ENCODE measurements at regions not wholly inside any gene's neighbourhood (a gene's known extent, or its start where the extent isn't known, plus 50 kb on each side); places are given as distances from the start of the nearest gene placed in this dataset.
"Not testable (repeated sequence)": the region's sequence is repeated elsewhere in the genome, so short reads cannot be mapped to it uniquely, and the experiment has no call there.

DNA sequence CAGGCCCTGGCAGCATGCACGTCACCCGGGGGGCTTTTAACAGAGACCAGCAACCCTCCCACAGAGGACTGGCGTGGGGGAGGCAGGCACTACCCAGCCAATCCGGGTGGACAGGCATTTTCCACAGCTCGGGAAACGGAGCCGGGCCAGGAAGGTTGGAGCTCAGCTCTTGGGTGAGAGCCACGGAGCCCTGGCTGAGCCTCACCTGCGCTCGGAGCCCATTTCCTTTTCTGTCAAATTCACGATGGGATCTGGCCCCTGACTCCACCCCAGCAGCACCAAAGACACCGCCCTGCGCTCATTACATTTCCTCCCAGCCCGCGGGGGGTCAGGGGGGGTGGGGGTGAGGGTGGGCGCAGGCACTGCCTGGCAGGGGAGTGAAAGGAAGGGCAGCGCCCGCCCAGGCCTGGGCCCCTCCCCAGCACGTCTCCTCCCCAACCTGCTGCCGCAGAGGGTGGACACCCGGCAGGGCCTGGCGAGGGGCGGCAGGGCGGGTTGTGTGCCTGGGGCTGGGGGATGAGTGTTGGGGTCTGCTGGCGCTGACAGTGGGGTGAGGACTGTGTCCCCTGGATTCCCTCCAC lies 145.4 kb downstream of the LAT start:
- not testable (repeated sequence) for H3K27me3 ChIP-seq, H3K4me3 ChIP-seq, H3K9me3 ChIP-seq, H3K36me3 ChIP-seq
- WGBS: no CpG with 5 or more reads among the region's 25 CpGs
- H3K27ac ChIP-seq: peak overlapping the region; percentile 25
- DNase-seq (ENCODE audit: low spot score in 2 of 2): peak; percentile 61 to 72
- peaks cover 36% of the 10 kb centered on the region for H3K4me1 ChIP-seq

DNA sequence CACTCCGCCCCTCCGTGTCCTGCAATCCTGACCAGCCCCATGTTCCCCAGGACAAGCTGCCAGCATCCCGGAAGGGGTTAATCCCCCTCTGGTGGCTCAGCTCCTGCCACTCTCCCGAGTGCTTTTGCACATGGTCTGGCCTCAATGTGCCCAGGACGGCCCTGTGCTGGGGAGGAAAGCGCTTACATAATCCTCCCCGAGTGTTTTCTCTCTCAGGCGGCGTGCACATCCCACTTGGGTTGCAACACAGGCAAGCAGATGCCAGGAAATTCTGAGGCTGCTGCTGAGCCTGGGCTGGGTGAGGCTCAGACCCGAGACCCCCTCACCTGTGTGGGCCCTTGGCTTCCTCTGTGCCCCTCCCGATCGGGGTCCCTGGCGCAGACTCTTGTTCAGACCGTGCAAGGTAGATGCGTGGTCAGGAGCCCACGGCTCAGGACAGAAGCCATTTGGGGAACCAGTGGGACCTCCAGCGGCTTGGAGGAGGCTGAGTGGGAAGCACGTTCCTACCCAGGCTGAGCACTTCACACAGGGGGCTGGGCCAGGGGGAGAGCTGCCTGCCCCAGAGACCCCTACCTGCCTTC lies 144.7 kb downstream of the LAT start:
- not testable (repeated sequence) for H3K9me3 ChIP-seq, H3K4me3 ChIP-seq, H3K27me3 ChIP-seq, H3K36me3 ChIP-seq
- DNase-seq (ENCODE audit: low spot score in 2 of 2): peak; percentile 82 to 84
- Histone ChIP-seq H3K27ac (peak overlapping the region; percentile 25), H3K4me1 (peaks cover 36% of the 10 kb centered on the region)
- WGBS: 17% methylated on average over 1 of the region's 18 CpGs

DNA sequence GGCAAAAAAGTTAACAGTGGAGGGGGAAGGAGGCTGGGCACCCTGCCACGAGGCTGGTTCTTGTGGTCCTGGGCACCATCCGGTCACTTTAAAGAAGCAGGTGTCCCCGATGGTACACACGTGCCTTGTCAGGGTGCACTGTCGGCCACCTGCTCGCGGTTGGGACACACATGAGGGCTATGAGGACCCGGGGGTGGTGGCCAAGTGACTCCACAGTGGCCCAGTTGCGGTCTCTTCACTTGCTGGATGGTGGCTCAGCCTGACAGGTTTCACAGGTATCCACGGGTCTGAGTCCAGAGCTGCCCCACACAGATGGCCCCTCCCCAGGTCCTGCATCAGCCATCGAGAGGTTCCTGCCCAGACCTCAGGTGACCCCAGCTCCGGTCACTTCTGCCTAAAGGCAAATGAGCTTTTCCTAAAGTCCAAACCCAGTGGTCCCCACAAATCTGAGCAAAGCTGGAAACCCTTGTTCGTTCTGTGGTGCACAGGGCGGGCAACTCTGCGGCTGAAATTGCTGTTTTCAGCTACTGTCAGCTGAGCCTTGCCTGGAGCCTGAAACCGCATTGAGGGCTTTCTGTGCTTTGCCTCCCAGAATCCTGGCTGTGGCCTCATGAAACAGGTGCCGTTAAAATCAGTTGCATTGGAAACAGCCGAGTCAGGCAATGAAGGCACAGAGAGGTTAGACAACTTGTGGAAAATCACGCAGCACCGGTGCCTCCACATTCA lies 144.0 kb downstream of the LAT start:
- not testable (repeated sequence) for H3K27me3 ChIP-seq, H3K9me3 ChIP-seq, H3K27ac ChIP-seq, H3K4me3 ChIP-seq, H3K36me3 ChIP-seq
- WGBS: 20% methylated on average over 1 of the region's 20 CpGs
- peaks cover 35% of the 10 kb centered on the region for H3K4me1 ChIP-seq
- DNase-seq (ENCODE audit: low spot score in 2 of 2): peak; percentile 53 to 68

DNA sequence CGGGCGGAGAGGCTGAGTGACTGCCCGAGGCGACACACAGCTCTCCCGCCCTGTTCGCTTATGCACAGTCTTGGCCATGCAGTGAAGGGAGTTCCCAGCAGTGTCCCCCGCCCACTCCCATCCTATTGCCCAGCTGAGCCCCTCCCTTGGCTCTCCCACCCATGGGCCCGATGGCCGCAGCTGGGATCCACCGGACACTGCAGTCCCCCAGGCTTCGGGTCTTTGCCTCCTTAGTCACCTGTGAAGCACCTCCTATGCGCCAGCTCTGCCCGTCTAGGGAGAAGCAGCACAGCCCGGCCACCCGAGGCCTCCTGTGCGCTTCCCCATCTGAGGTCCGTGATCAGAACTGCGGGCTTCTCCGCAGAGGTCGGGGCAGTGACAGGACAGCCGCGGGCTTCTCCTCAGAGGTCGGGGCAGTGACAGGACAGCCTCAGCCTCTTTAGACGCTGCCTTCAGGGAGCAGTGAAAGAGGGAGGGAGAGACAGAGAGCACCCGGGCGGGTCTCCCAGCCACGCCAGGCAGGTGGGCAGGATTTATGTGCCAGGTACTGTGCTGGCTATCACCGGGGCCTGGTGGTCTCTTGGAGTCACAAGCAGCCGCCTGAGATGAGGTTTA lies 143.1 kb downstream of the LAT start:
- H3K4me3 ChIP-seq, H3K27me3 ChIP-seq, H3K27ac ChIP-seq, H3K9me3 ChIP-seq, H3K36me3 ChIP-seq: not testable (repeated sequence)
- peaks cover 31% of the 10 kb centered on the region for H3K4me1 ChIP-seq
- WGBS: 54% methylated on average over 23 of the region's 29 CpGs
- peak; percentile 57 to 76 for DNase-seq (ENCODE audit: low spot score in 2 of 2)

DNA sequence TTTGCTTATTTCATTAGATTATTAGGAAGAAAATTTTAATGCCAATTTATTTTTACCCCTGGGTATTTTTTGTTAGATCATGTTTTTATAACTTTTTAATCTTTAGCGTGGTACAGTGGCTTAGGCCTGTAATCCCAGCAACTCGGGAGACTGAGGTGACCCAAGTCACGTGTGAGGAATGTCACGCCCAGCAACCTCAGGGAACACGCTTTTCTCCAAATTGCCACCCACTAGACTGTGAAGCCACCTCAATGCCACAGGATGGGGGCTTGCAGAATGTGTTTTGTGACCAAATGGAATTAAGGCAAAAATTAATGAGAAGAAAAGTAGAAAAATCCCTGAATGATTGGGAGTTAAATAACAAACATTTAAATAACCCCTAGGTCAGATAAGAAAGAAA lies 141.8 kb downstream of the LAT start:
- Histone ChIP-seq H3K9me3 (no peaks in the 10 kb centered on the region), H3K27ac (no peak overlapping the region), H3K4me3 (no peak overlapping the region), H3K4me1 (peaks cover 20% of the 10 kb centered on the region), H3K27me3 (no peaks in the 10 kb centered on the region), H3K36me3 (no peaks in the 10 kb centered on the region)
- peak in 1 of 2 donors; percentile 28 for DNase-seq (ENCODE audit: low spot score in 2 of 2)
- 76% methylated on average over 5 of the region's 5 CpGs for WGBS
- TF ChIP-seq, protein P1, sequence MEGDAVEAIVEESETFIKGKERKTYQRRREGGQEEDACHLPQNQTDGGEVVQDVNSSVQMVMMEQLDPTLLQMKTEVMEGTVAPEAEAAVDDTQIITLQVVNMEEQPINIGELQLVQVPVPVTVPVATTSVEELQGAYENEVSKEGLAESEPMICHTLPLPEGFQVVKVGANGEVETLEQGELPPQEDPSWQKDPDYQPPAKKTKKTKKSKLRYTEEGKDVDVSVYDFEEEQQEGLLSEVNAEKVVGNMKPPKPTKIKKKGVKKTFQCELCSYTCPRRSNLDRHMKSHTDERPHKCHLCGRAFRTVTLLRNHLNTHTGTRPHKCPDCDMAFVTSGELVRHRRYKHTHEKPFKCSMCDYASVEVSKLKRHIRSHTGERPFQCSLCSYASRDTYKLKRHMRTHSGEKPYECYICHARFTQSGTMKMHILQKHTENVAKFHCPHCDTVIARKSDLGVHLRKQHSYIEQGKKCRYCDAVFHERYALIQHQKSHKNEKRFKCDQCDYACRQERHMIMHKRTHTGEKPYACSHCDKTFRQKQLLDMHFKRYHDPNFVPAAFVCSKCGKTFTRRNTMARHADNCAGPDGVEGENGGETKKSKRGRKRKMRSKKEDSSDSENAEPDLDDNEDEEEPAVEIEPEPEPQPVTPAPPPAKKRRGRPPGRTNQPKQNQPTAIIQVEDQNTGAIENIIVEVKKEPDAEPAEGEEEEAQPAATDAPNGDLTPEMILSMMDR (IDR thresholded peaks at IDR 0.05): no peak
- TF ChIP-seq POLR2AphosphoS5 (IDR thresholded peaks at IDR 0.05) (no peak), POLR2A (IDR thresholded peaks at IDR 0.05) (no peak)

DNA sequence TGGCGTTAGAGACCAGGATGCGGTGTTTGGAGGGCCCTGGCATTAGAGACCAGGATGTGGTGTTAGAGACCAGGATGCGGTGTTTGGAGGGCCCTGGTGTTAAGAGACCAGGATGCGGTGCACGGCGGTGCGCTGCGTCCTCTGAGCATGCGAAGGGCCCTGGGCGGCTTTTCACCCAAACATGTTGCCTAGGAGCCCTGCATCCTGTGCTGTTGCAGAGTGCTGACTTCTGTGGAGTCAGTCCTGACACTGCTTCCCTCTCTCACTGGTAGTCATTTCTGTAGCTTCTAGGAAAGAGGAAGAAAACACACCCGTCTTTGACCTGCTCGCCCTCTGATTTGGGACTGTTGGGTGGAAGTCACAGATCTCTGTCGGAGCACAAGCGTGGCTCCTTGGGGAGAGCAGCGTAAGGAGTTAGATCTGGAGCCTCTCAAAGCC lies 141.2 kb downstream of the LAT start:
- TF ChIP-seq POLR2AphosphoS5 (IDR thresholded peaks at IDR 0.05): no peak
- TF ChIP-seq, protein P1 (IDR thresholded peaks at IDR 0.05): no peak
- Histone ChIP-seq H3K9me3 (no peaks in the 10 kb centered on the region), H3K4me1 (peaks cover 17% of the 10 kb centered on the region), H3K27me3 (no peaks in the 10 kb centered on the region), H3K36me3 (no peaks in the 10 kb centered on the region), H3K4me3 (no peak overlapping the region), H3K27ac (no peak overlapping the region)
- WGBS: 89% methylated on average over 15 of the region's 15 CpGs
- peak in 1 of 2 donors; percentile 69 for DNase-seq (ENCODE audit: low spot score in 2 of 2)

DNA sequence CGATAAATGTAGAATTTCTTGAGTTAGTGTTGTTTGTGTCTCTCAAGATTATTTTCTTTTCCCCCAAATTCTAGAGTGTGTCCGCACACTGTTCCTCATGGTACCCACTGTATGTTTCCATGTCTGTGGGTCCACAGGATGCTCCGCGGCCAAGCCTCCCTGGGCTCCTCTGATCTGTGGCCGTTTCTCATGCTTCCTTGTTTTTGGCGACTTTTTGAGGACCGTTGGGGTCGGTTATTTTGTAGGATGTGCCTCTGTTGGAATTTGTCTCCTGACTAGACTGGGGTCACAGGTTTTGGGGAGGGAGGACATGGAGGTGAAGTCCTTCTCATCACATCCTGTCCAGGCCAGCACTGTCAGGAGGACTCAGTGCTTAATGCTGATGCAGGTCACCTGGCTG lies 140.0 kb downstream of the LAT start:
- TF ChIP-seq POLR2AphosphoS5 (IDR thresholded peaks at IDR 0.05) (no peak), EP300 (IDR thresholded peaks at IDR 0.05) (no peak), POLR2A (IDR thresholded peaks at IDR 0.05) (no peak)
- TF ChIP-seq, protein P1 (IDR thresholded peaks at IDR 0.05): no peak
- Histone ChIP-seq H3K4me1 (peaks cover 7% of the 10 kb centered on the region), H3K4me3 (no peak overlapping the region), H3K9me3 (no peaks in the 10 kb centered on the region), H3K36me3 (no peaks in the 10 kb centered on the region), H3K27me3 (no peaks in the 10 kb centered on the region), H3K27ac (no peak overlapping the region)
- no peak for DNase-seq (ENCODE audit: low spot score in 2 of 2)
- 93% methylated on average over 8 of the region's 8 CpGs for WGBS

DNA sequence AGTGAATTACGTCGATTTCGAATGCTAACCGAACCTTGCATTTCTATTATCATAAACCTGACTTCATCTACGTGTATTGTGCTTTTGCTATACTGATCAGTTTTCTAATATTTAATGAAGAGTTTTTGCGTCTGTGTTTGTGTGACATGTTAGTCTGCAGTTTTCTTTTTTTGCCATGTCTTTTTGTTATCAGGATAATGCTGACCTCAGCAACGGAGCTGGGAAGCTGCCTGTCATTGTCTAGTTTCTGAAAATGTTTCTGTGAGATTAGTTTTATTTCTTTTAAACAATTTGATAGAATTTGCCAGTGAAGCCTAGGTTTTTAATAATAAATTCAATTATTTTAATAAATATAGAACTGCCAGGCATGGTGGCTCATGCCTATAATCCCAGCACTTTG lies 139.3 kb downstream of the LAT start:
- not testable (repeated sequence) for H3K36me3 ChIP-seq; DNase-seq (ENCODE audit: low spot score in 2 of 2); H3K4me3 ChIP-seq; H3K27ac ChIP-seq; H3K27me3 ChIP-seq; H3K9me3 ChIP-seq; H3K4me1 ChIP-seq
- 95% methylated on average over 7 of the region's 7 CpGs for WGBS

DNA sequence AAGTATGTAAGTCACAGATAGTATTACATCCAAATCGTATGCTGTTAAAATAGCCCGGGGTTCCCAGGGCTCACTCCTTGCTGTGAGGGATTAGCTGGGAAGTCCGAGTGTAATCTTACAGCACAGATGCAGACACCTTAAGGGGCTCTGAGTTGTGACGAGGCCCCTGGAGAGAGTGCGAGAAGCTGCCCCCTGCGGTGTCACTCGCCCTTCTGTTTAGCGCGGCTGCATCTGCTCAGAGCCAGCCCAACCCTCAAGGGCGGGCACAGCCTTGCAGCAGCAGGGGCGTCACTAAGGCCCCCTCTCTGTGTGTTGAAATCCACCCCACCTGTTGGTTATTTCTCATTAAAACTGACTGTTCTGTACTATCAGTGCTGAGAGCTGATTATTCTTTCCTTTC lies 135.8 kb downstream of the LAT start:
- not testable (repeated sequence) for H3K4me1 ChIP-seq; H3K4me3 ChIP-seq; H3K27me3 ChIP-seq; H3K27ac ChIP-seq; H3K9me3 ChIP-seq; H3K36me3 ChIP-seq; DNase-seq (ENCODE audit: low spot score in 2 of 2)
- WGBS: 80% methylated on average over 11 of the region's 11 CpGs

DNA sequence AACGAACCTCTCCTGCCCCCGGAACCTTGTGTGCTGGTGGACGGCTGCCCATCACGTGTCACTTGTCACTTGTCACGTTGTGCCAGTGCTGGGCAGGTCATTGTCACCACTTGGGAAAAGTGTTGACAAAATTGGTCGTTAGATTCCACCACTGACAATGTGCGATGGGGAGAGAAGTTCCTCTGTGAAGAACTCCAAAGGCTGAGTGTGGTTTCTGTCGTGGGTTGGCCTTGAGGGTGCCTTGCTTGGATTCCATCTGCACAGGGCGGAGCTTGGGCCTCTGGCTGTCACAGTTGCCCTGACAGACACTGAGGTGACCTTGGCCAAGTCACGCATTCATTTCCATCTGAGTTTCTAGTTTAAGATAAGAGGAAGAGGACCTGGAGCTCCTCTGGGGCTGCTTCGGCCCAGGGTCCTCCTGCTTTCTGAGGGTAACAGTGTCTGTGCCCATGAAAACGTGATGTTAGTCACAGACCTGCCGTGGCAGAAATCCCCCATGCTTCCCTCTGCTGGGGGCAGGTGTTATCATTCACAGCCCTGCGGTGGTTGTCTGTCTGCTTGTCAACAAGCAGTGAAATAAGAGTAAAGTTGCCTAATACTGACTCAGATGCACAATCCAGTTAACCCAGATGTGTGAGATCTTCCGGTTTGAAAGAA lies 133.6 kb downstream of the LAT start:
- H3K27ac ChIP-seq: not testable (repeated sequence)

More for the DNA sequence above, 133.6 kb downstream of the LAT start:
- not testable (repeated sequence) for H3K36me3 ChIP-seq; H3K9me3 ChIP-seq; H3K4me3 ChIP-seq; H3K27me3 ChIP-seq; DNase-seq (ENCODE audit: low spot score in 2 of 2)
- WGBS: 75% methylated on average over 15 of the region's 15 CpGs
- H3K4me1 ChIP-seq: peaks cover 20% of the 10 kb centered on the region

Measured in suprapubic skin (tissue), 4 donors.